ENCODE measurements at regions not wholly inside any gene's neighbourhood (a gene's known extent, or its start where the extent isn't known, plus 50 kb on each side); places are given as distances from the start of the nearest gene placed in this dataset.

GRCh38 chr11:35046681-35047080 lies 92.3 kb upstream of the CD44 start:
- DNase-seq = no peak

DNA sequence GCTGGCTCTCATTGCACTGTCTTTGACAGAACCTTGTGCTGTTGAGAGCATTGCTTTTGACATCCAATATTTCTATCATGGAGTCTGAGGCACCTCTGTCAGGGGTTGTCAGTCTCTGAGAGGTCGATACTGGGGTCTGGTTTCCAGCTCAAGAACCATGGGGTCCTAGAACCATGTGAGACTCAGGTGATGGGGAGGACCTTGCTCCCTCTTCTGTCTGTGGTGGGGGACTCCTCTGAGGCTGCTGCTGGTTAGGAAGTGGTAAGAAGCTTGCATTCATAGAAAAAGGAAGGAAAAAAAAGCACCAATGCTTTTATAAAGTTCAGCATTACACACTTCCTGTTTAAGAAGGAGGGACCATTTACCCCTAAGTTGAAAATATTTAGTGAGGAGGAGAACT lies 91.8 kb upstream of the CD44 start:
- DNase-seq = peak; percentile 12

GRCh38 chr11:35047769-35048168 lies 91.2 kb upstream of the CD44 start:
- no peak for DNase-seq

- peak; percentile 41 for DNase-seq
These were observed 90.6 kb upstream of the CD44 start for GRCh38 chr11:35048346-35048745.

- DNase-seq = peak; percentile 43
These were observed 89.0 kb upstream of the CD44 start for GRCh38 chr11:35049859-35050531.

- peak; percentile 80 for DNase-seq
These were observed 88.4 kb upstream of the CD44 start for GRCh38 chr11:35050541-35050995.

- no peak for DNase-seq
These were observed 82.4 kb upstream of the CD44 start for GRCh38 chr11:35056391-35057093.

- DNase-seq = peak; percentile 46
These were observed 80.9 kb upstream of the CD44 start for GRCh38 chr11:35057926-35058668.

- peak; percentile 15 for DNase-seq
These were observed 80.1 kb upstream of the CD44 start for GRCh38 chr11:35058669-35059434.

DNA sequence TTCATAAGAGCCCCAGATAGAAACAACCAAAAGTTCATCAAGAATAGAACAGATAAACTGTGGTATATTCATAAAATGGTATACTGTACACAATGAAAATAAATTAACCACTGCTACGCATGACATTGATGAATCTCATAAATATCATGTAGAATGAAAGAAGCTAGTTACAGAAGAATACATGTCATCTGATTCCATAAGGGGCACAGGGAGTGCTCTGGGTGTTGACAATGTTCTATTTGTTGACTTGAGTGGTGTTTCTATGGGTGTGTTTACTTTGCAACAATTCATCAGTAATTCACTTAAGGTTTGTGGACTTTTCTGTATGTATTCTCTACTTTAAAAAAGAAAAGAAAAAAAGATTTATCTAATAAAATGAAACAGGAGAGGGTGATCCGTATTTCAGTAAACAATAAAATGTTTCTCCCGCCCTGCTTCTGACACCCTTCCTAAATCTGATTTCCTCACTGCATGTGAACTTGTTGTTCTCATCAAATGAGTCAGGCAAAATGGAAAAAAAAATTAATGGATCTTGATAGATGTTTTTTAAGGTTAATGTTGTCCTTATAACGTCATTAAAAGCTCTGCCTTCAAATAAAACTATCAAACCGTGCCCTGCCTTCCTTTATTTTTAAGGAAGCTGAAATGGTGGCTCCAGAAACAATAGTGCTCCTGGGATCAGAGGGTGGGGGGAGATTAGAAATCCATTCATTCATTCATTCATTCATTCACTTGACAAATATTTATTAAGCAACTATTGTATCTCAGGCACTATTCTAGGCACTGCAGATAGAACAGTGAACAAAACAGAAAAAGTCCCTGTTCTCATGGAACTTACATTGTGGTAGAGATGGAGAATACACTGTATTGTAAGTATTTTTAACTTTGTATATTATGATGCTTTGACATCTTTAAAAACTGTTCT lies 77.2 kb upstream of the CD44 start:
- DNase-seq = no peak

DNA sequence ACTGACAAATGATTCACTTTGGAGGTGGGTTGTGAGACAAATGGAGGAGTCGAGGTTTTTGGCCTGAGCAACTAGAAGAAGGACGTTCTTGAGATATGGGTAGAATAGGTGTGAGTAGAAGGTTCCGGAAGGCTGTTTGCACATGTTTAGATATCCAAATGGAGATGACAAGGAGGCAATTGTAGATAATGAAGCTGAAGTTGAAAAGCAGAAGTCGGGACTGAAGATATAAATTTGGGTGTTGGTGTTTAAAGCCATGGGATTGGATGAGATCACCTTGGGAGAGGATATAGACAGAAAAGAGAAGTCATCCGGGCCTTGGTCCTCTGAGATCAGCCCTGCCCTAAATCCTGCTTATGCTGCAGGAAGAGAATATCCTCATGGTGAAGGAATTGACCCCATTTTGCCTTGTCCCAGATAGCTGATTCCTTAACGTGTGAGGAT lies 75.5 kb upstream of the CD44 start:
- peak; percentile 83 for DNase-seq

- DNase-seq = no peak
These were observed 74.7 kb upstream of the CD44 start for GRCh38 chr11:35064114-35064800.

GRCh38 chr11:35065566-35065965 lies 73.4 kb upstream of the CD44 start:
- no peak for DNase-seq

GRCh38 chr11:35066030-35066429 lies 72.9 kb upstream of the CD44 start:
- peak; percentile 23 for DNase-seq

- DNase-seq = peak; percentile 89
These were observed 72.1 kb upstream of the CD44 start for GRCh38 chr11:35066783-35067423.

DNA sequence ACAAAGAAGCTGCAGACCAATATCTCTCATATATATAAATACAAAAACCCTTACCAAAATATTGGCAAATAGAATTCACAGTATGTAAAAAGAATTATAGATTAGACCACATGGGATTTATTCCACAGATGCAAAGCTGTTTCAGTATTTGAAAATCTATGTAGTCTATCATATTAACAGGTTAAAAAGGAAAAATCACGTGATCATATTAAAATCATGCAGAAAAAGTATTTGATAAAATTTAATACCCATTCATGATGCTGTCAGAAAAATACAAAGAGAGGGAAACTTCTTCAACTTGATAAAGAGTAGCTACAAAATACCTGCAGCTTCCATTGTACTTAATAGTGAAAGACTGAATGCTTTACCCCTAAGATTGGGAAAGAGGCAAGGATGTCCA lies 67.2 kb upstream of the CD44 start:
- no peak for DNase-seq

DNA sequence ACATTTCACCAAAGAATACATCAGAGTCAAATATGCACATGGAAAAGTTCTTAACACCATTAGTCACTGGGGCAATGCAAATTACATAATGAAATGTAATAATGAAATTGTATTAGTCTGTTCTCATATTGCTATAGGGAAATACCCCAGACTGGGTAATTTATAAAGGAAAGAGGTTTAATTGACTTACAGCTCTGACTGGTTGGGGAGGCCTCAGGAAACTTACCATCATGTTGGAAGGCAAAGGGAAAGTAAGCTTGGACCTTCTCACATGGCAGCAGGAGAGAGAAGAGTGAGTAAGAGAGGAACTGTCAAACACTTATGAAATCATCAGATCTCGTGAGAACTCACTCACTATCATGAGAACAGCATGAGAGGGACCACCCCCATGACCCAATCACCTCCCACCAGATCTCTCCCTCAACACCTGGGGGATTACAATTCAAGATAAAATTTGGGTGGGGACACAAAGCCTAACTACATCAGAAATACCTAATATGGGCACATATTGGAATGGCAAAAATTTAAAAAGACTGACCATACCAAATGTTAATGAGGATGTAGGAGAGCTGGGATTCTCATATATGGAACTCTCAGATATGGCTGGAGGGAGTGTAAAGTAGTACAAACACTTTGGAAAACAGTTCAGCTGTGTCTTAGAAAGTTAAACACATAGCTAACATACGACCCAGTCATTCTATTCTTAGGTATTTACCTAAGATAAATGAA lies 65.1 kb upstream of the CD44 start:
- peak; percentile 53 for DNase-seq

GRCh38 chr11:35076201-35077100 lies 62.5 kb upstream of the CD44 start:
- DNase-seq = no peak
